ENCODE measurements at regions not wholly inside any gene's neighbourhood (a gene's known extent, or its start where the extent isn't known, plus 50 kb on each side); places are given as distances from the start of the nearest gene placed in this dataset.
"Not testable (repeated sequence)": the region's sequence is repeated elsewhere in the genome, so short reads cannot be mapped to it uniquely, and the experiment has no call there.

DNA sequence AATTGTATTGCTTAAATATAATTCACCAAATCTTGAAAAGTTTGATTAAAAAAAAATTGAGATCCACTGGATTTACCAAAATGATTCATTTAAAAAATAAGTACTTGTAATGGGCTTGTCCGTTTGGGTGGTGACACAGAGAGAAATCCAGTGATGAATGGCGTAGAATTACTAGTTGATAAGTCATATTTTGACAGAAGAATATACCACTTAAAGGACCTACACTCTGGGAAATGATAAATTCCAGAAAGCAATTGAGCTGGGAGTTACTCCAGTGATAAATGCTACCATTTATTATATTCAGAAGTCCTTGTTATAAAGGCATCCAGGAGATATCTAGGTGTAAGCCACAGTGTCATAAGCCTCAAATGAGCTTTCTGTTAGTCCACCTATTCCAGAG lies 141.8 kb upstream of the CFAP20DC start:
- DNase-seq (ENCODE audit: low read depth) = no peak

DNA sequence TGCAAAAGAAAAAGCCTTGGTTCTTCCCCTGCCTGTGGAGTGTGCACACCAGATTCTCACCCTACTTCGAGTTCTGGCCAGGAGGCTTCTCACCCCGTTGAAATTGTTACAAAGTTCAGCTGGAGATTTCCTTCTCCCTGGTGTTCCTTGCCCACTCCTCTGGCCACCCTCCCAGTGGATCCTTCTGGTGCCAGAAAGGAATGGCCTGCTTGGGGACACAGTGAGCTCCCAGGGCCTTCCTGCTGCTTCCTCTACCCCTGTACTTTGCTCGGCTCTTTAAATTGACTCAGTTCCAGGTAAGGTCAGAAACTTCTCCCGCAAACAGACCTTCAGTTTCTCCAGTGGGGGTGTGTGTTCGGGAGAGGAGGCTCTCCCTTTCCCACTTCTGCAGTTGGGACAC lies 140.1 kb upstream of the CFAP20DC start:
- no peak for DNase-seq (ENCODE audit: low read depth)

DNA sequence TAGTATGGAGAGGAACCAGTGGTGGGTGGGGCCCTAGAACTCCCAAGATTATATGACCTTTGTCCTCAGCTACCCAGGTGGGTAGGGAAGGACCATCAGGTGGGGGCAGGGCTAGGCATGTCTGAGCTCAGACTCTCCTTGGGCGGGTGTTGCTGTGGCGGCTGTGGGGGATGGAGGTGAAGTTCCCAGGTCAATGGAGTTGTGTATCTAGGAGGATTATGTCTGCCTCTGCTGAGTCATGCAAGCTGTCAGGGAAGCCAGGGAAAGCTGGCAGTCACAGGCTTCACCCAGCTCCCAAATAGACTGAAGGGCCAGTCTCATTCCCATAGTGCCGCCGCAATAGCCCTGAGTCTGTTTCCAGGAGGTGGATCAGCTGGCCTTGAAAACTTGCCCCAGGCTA lies 139.7 kb upstream of the CFAP20DC start:
- no peak for DNase-seq (ENCODE audit: low read depth)

DNA sequence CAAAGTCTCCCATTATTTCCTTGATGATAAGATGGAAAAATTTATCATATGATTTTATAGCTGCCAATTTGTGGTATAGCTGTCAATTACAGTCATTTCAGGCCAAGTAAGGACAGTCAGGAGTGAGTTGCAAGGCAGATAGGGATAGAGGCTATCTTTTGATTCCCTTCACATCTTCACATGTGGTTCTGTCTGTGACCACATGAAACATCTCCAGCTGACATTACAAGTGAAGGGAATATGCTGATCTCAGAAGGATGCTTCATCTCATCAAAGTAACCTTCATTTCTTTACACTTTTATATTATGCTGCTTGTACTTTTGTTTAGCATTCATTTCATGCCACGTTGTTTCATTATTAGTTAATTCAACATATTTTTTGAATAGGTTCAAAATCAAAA lies 136.9 kb upstream of the CFAP20DC start:
- no peak for DNase-seq (ENCODE audit: low read depth)

DNA sequence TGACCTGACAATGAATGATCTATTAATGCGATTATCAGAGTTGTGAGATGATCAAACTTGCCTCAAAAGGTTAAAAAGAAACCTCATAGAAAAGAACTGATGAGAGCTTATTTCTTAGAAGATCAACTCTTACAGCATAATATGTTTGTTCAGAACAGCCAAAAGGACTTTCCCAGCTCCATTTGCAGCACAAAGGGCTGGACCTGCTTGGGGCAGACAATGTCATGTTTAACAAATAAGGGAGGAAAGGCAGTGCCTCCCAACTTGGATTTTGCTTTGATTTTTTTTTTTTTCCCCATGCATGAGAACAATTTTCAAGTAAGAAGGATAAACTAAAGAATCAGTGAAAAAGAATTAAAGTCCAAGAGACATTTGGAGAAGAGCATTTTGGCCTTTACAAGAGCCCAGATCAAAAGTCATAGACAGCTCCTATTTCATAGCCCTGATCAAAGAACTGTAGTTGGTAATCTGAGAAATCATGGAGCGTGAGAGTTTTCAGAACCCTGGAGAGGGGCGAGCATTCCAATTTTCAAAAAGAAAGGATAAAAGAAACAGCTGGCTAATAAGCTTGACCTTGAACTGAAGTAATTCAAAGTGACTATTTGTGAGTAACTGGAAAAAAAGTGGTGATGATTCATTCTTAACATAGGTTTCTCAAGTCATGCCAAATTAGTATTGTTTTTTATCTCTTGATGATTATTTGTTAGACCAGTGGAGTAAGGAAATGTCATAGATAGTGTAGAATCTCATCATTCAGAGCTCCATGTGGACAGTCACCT lies 136.0 kb upstream of the CFAP20DC start:
- DNase-seq (ENCODE audit: low read depth) = no peak

DNA sequence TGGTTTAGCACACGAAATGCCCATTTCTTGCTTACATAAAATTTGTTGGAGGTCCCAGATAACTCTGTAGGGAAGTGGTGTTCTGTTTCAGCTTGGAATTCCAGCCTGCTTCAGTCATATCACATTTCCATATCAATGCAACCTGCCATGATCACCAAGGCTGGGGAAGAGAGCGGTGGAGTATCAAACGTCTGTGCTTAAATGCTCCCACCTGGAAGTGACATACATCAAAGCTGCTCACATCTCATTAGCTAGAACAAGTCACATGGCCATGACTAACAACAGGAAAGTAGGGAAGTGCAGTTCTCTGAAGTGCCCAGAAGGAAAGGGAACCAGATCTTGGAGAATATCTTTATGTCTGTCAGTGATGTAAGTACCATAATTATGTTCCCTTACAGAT lies 130.2 kb upstream of the CFAP20DC start:
- DNase-seq (ENCODE audit: low read depth) = no peak

DNA sequence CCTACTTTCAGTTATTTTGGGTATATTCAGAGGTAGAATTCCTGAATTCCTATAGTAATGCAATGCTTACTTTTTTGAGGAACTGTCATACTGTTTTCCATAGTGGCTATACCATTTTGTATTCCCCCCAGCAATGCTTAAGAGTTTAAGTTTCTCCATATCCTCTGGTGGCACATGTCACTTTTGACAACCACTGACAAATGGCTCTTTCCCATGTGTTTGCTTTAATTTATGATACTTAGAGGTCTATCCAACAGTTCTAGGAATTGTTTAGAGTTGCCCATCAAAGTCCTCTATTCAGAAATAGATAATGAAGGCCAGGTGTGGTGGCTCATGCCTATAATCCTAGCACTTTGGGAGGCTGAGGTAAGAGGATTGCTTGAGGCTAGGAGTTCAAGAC lies 128.9 kb upstream of the CFAP20DC start:
- DNase-seq (ENCODE audit: low read depth) = no peak

DNA sequence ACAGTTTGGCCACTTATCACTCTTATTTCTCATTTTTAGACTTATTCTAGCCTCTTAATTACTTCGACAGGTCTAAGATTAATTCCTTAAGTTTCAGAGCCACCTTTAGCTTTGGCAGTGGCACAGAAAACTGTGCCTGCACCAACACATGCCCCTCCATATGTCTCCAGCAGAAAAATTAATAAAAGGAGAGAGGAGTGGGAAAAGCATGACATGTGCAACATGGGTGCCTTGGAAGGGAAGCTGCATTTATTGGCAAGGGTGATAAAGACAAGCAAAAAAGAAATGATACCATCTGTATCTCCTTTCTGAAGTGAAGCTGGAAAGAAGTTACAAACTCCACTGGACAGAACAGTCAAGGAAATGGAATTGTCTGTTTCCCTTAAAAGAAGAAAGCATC lies 121.7 kb upstream of the CFAP20DC start:
- no peak for DNase-seq (ENCODE audit: low read depth)

DNA sequence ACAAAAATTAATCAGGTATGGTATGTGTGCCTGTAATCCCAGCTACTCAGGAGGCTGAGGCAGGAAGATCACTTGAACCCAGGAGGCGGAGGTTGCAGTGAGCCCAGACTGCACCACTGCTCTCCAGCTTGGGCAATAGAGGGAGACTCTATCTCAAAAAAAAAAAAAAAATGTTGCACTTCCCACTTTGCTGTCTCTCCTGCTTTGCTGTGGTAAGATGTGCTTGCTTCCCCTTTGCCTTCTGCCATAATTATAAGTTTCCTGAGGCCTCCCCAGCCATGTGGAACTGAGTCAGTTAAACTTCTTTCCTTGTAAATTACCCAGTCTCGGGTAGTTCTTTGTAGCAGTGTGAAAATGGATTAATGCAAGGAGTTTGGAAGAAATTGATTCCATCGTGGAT lies 120.3 kb upstream of the CFAP20DC start:
- DNase-seq (ENCODE audit: low read depth) = not testable (repeated sequence)

DNA sequence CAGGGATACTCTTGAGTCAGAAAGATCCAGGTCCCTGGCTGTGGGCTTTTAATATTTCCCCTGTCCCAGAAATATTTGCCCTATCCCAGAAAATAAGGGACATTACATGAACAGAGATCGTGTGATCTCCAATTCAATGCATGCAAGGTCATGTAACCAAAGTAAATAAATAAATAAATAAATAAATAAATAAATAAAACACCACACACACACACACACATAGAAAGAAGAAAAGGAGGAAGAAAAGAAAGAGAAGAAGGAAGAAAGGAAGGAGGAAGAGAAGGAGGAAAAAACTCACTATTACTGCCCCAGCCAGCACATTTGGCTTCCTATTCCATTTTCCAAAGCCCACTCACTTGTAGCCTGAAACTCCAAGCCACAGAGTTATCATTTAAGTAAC lies 117.9 kb upstream of the CFAP20DC start:
- no peak for DNase-seq (ENCODE audit: low read depth)

DNA sequence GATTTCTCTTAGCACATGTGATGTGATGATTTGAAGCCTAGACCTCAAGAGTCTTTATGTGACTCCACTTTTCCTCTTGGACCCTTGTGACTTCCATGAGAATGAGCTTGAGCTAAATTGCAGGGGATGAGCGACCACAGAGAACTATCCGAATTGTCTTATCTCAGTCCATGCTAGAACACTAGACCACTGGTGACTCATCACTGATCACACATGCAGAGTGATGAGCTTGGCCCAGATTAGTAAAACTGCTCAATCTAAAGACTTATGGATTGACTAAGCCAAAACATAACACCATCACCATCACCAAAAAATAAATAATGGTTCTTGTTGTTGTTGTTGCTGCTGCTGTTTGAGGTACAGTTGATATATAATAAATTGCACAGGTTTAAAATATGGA lies 114.1 kb upstream of the CFAP20DC start:
- DNase-seq (ENCODE audit: low read depth) = no peak

DNA sequence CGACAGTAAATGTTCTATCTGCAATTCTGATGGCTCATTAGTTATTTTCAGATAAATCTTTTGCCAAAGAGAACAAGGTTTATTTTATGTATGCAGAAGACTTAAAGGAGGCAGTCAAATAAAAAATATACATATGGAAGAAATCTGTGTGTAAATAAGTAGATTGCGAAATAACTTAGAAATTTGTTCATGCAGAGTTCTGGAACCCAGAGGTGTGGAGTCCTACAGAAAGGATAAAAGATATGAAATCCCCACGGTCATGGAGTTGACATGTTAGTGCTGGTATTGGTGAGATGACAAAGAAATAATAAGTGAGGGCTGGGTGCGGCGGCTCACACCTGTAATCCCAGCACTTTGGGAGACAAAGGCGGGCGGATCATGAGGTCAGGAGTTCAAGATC lies 111.2 kb upstream of the CFAP20DC start:
- no peak for DNase-seq (ENCODE audit: low read depth)

DNA sequence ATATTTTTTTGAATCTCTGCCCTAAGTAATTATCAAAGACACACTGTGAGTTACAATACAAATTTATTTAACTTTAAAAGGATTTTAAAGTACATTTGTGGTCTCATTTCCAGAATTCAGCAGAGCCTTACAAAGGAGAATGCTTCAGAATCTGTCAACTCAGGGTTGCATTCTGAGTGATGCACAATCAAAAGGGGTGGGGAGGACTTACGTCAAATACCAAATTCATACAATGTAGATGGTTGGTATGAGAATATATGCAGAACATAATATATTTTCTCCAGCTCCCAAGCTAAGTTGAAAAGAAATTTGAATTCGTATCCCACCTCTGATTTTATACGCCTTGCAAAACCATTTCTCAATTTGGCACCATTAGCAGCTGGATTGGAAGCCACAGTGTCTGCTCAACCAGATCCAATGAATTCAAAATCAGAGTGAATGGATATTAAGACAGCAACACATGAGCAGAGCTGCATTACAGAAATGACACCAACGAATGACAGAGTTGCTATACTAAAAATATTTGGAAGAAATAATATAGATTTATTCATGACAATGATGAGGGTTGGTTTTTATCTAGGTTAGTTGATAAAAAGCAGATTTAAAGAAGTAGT lies 110.4 kb upstream of the CFAP20DC start:
- DNase-seq (ENCODE audit: low read depth) = no peak

DNA sequence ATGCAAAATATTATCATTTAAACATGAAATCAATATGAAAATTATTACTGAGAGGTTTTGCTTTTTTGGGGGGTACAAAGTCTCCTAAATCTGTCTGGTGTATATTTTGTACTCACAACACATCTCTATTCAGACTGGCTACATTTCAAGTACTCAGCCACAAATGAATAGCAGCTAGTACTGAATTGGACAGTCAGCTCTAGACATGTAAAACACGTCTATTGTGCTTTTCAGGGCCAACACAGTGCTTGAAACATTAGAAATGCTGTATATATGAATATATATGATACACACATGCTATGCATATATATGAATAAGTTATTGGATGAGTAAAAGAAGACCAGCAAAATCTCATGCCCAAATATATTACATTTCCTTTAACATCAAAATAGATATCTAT lies 103.8 kb upstream of the CFAP20DC start:
- no peak for DNase-seq (ENCODE audit: low read depth)

DNA sequence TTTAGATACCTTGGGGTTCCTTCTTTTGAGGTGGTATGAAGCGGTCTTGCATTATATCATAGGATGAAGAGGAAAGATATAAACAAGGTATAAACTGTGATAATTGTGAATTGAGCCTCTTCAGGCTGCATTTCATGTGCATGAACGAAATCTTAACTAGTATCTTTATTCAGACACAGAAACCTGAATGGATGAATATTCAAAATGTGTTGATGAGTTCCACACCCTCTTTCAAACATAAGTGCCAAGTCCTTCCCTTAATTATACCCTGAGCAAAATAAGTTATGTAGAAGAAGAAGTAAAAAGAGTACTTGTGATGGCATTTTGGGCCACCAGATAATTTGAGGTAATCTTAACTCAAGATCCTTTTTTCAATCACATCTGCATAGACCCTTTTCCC lies 103.1 kb upstream of the CFAP20DC start:
- DNase-seq (ENCODE audit: low read depth) = no peak

DNA sequence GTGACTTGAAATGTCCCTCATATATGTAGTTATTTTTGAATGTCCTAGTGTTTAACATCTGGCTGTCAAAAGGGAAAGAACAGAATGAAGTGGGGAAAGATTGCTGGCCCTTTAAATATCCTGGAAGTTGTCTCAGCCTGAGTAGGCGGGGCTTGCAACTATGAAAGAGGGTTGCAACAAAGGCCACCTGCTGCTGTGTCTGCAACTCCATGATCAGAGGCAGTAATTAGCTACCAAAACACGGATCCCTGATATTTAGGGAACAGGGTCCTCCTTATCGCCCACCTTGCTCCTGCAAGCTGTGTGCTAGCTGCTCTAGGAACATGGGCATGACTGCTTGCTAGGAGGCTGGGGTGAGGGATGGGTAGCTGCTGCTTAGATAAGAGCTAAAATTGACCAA lies 100.2 kb upstream of the CFAP20DC start:
- DNase-seq (ENCODE audit: low read depth) = no peak

DNA sequence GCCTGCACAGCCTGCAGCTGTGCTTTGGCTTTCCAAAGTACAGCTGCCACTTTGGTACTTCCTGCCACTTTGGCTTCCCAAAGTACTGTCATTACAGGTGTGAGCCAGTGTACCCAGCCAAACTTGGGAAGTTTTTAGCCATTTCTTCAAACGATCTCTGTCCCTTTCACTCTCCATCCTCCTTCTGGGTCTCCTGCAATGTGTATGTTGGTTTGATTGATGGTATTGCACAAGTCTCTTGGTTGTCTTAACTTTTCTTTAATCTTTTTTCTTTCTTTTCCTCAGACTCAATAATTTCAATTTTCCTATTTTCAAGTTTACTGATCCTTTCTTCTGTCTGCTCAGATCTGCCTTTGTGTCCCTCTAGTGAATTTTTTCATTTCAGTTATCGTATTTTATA lies 99.3 kb upstream of the CFAP20DC start:
- no peak for DNase-seq (ENCODE audit: low read depth)

DNA sequence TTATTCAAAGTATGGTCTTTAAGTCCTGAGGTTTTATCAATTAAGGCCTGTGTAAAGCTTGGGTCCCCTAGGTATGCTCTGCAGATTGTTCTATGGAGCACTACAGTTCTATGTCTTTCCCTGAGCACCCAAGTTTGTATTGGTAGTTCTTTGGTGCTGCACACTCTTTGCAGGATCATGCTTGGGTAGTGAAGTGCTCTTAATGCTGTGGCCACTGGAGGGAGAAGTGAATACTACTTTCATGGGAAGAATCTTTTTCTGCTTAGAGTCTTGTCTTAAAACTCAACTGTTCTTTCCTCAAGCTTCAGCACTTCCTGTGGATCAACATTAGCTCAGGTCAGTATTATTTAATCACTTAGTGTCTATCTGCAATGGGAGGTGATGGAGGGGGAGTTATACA lies 93.6 kb upstream of the CFAP20DC start:
- DNase-seq (ENCODE audit: low read depth) = no peak

DNA sequence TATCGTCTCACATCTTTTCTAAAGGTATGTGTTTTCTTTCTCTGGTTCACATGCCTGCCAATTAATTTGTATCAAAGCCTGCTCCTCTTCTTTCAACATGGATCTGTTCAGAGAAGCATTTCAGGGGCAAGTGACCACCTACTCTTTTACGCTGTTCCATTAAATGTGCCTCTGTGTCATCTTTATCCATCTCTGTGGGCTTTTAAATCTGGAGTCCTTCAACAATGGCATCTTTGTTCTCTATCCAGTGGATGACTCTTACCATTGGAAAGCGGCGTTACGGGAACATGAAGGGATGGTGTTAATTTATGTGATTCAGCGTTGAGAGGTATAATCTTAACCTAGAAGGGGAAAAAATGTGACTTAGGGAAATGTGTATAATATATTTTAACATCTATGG lies 92.7 kb upstream of the CFAP20DC start:
- no peak for DNase-seq (ENCODE audit: low read depth)

DNA sequence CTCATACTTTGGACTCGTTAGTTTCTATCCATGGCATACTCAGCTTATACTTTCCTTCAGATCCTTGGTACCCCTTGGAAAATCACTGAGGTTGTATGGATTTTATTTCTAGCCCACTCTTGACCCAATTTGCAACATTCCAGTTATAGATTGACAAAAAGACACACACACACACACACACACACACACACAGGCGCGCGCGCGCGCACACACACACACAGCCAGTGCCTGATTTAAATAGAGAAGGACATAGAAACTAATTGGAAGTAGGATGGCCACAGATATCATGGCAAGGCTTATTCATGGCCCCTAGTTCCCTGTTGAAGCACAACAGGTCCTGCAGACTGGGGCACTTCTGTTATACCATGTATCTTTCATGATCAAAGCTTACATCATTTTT lies 89.1 kb upstream of the CFAP20DC start:
- no peak for DNase-seq (ENCODE audit: low read depth)

DNA sequence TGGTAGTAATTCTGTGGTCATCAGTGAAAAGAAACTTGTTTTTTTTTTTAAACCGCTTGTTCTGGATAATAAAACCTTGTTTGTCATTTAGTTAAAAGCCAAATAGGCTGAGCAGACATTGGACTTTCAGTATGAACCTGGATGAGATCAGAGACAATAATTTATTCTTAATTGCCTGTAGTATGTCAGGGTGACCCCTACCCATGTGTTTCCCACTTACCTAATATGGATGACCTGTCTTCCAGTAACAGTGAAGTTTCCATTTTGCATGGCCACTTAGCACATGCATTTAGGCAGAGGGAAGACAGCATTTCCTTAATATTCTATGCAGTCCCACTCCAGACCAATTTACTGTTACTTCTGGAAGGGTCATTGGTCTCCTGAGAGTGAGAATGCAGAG lies 87.6 kb upstream of the CFAP20DC start:
- no peak for DNase-seq (ENCODE audit: low read depth)

DNA sequence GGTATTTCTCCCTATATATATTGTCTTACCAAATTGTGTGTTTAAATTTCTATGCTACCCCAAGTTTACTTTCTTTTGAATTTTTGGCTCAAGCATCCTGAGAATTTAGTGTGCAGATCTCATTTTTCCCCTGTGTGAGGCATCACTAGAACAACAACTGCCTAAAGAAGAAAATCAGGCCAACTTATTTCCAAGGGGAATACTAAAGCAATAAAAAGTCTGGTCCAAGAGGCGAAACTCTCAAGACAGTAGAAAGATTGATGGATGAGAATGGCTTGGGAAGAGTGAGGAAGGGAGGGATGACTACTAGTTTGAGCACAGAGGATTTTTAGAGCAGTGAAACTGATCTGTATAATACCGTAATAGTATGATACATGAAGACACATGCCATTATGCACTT lies 86.3 kb upstream of the CFAP20DC start:
- DNase-seq (ENCODE audit: low read depth) = no peak

DNA sequence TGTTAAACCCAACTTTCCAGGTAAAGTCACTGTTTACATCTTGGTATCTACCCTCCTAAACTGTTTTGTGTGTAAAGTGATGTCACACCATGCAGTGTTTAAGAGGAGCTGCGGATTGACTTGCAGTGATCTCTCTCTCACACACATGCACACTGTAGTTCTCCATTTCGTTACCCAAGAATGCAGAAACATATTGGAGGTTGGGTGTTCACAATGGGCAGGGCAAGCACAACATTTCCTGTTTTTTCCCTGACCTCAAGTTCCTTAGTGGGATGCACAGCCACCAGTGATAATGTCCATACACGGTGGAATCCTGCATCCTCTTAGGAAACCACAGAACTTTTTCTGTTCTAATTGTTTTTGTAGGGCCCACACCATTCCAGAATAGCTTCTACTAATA lies 85.3 kb upstream of the CFAP20DC start:
- DNase-seq (ENCODE audit: low read depth) = no peak

DNA sequence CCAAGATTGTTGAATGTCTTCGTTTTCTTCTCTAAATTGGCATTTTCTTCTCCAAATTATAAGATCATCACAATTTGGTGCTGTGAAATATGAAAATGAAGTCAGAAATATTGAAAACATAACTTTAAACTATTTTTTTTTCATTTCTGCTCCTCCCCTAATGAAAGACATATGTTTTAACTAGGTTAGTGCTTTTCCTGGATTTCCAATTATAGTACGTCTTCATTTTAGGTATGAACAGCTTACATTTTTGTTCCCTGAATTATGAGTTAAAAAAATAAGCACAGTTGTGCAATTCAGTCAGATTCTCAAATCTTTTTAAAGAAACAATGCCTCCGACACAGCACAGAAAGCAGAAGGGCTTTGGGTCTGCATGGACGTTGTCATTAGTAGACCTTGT lies 83.5 kb upstream of the CFAP20DC start:
- DNase-seq (ENCODE audit: low read depth) = no peak

All from stimulated activated CD8-positive, alpha-beta memory T cell treated with anti-CD3 and anti-CD28 coated beads, Interleukin-4, amount 100 ng/mL, for 24 hours (primary cell).